ENCODE measurements at regions not wholly inside any gene's neighbourhood (a gene's known extent, or its start where the extent isn't known, plus 50 kb on each side); places are given as distances from the start of the nearest gene placed in this dataset.

DNA sequence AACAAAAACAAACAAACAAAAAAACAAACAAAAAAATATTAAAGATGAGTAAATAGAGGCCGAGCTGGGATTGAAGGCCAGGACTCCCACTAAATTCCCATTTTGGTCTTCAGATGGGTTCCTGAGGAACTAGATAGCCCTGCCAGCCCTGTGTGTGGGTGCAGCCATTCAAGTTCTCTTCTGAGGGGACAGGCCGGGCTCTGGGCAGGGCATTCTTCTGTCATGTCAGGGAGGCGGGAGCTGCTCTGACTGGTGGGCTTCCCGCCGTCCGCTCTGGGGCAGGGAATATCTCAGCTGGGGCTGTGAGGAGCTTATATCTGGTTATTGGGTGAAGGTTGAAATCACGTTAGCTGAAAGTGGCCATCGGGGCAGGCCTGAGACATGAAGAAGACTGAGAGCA lies 127.3 kb upstream of the CXCR4 start:
- TF ChIP-seq SP1 (IDR thresholded peaks at IDR 0.05) = no peak
- TF ChIP-seq LEF1 (IDR thresholded peaks at IDR 0.05; ENCODE audit: borderline replicate concordance) = no peak
- no peak for TF ChIP-seq SUZ12 (IDR thresholded peaks at IDR 0.05)
- TF ChIP-seq CTBP1 (IDR thresholded peaks at IDR 0.05; ENCODE audit: borderline replicate concordance) = no peak
- no peak for TF ChIP-seq ZNF384 (IDR thresholded peaks at IDR 0.05)
- TF ChIP-seq FOXK2 (IDR thresholded peaks at IDR 0.05) = no peak
- no peak for TF ChIP-seq ELF4 (IDR thresholded peaks at IDR 0.05)
- no peak for TF ChIP-seq FOXM1 (IDR thresholded peaks at IDR 0.05; ENCODE audit: borderline replicate concordance)
- no peak for TF ChIP-seq TARDBP (IDR thresholded peaks at IDR 0.05)
- no peak for TF ChIP-seq BHLHE40 (IDR thresholded peaks at IDR 0.05; ENCODE audit: borderline replicate concordance)
- TF ChIP-seq FOXA1 (IDR thresholded peaks at IDR 0.05) = no peak
- TF ChIP-seq, protein P1, sequence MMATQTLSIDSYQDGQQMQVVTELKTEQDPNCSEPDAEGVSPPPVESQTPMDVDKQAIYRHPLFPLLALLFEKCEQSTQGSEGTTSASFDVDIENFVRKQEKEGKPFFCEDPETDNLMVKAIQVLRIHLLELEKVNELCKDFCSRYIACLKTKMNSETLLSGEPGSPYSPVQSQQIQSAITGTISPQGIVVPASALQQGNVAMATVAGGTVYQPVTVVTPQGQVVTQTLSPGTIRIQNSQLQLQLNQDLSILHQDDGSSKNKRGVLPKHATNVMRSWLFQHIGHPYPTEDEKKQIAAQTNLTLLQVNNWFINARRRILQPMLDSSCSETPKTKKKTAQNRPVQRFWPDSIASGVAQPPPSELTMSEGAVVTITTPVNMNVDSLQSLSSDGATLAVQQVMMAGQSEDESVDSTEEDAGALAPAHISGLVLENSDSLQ (IDR thresholded peaks at IDR 0.05) = no peak
- no peak for TF ChIP-seq HDGF (IDR thresholded peaks at IDR 0.05; ENCODE audit: borderline replicate concordance)
- no peak for TF ChIP-seq NFRKB (IDR thresholded peaks at IDR 0.05)

Data from HEK293T (cell line).